IMR-90 (cell line): ENCODE measurements at regions not wholly inside any gene's neighbourhood (a gene's known extent, or its start where the extent isn't known, plus 50 kb on each side); places are given as distances from the start of the nearest gene placed in this dataset.

Experiments used
- ATAC-seq: fragments of 200-7000 bp; cut with Tn5 transposase; 2 replicates; pipeline ENCODE4 v1.9.1; 2020; ENCODE audit warnings: low read depth, mild to moderate bottlenecking, moderate library complexity
- BruUV-seq: library from RNA; stranded (reverse); fragments of 400-500 nt; replicated peaks from 2 replicates; lab custom pipeline; 2021; lab: Mats Ljungman, UMichigan
- CTCF ChIA-PET: fragments of 300-600 bp; formaldehyde crosslinking; extraction: SDS; loops from one replicate; lab custom pipeline; 2021; ENCODE audit warnings: antibody characterized with exemption; lab: Yijun Ruan, JAX
- POLR2A ChIA-PET: fragments of 300-600 bp; sonication (Branson Sonifier 250); formaldehyde crosslinking; loops from one replicate; lab custom pipeline; 2022; ENCODE audit warnings: antibody characterized with exemption; ENCODE audit not compliant: unreplicated experiment; lab: Charles Lee
- DNase-seq: peaks from one replicate; pipeline ENCODE4 v3.0.0; 2013
- H2AFZ ChIP-seq: replicated peaks from 2 replicates; pipeline ENCODE3; 2013; ENCODE audit warnings: low read length, mild to moderate bottlenecking; ENCODE audit not compliant: poor library complexity
- H2AK5ac ChIP-seq: 2 replicates; pipeline ENCODE4 v1.6.1; 2013; ENCODE audit warnings: low read depth, low read length, inconsistent platforms
- H2AK9ac ChIP-seq: replicated peaks from 2 replicates; pipeline ENCODE3; 2013; ENCODE audit warnings: mild to moderate bottlenecking, low read depth, low read length, moderate library complexity; ENCODE audit not compliant: poor library complexity
- H2BK120ac ChIP-seq: 2 replicates; pipeline ENCODE4 v1.6.1; 2013; ENCODE audit warnings: low read depth, low read length, inconsistent platforms
- H2BK15ac ChIP-seq: 3 replicates; pipeline ENCODE4 v1.6.1; 2013; ENCODE audit warnings: low read depth, low read length, inconsistent platforms
- H2BK20ac ChIP-seq: 2 replicates; pipeline ENCODE4 v1.6.1; 2013; ENCODE audit warnings: low read depth, mild to moderate bottlenecking, inconsistent platforms, low read length, moderate library complexity
- H2BK5ac ChIP-seq: 2 replicates; pipeline ENCODE4 v1.6.1; 2013; ENCODE audit warnings: mild to moderate bottlenecking, low read depth, low read length, inconsistent platforms; ENCODE audit not compliant: poor library complexity, severe bottlenecking
- H3K14ac ChIP-seq: replicated peaks from 2 replicates; pipeline ENCODE4 v1.6.1; 2013; ENCODE audit warnings: low read depth, low read length, inconsistent platforms
- H3K18ac ChIP-seq: 2 replicates; pipeline ENCODE4 v1.6.1; 2013; ENCODE audit warnings: low read depth, low read length, control low read depth
- H3K23ac ChIP-seq: 2 replicates; pipeline ENCODE4 v1.6.1; 2013; ENCODE audit warnings: low read depth, low read length, inconsistent platforms
- H3K27ac ChIP-seq: 2 replicates; pipeline ENCODE4 v1.5.1; 2013; ENCODE audit warnings: mild to moderate bottlenecking, control low read depth, low read length; ENCODE audit not compliant: insufficient read depth
- H3K27me3 ChIP-seq: 2 replicates; pipeline ENCODE4 v1.6.1; 2013; ENCODE audit warnings: low read length; ENCODE audit not compliant: control insufficient read depth, insufficient read depth
- H3K36me3 ChIP-seq: 2 replicates; pipeline ENCODE4 v1.6.1; 2013; ENCODE audit warnings: low read length, mixed read lengths; ENCODE audit not compliant: control insufficient read depth, insufficient read depth
- H3K4ac ChIP-seq: 2 replicates; pipeline ENCODE4 v1.6.1; 2013; ENCODE audit warnings: low read depth, low read length, inconsistent platforms
- H3K4me1 ChIP-seq: 2 replicates; pipeline ENCODE4 v1.6.1; 2013; ENCODE audit warnings: low read length, mixed read lengths; ENCODE audit not compliant: control insufficient read depth, insufficient read depth
- H3K4me2 ChIP-seq: 2 replicates; pipeline ENCODE4 v1.6.1; 2013; ENCODE audit warnings: low read depth, mild to moderate bottlenecking, control low read depth, low read length, moderate library complexity
- H3K4me3 ChIP-seq: 2 replicates; pipeline ENCODE4 v1.5.1; 2013; ENCODE audit warnings: low read depth, mild to moderate bottlenecking, control low read depth, low read length, moderate library complexity; ENCODE audit not compliant: insufficient read depth
- H3K56ac ChIP-seq: 2 replicates; pipeline ENCODE4 v1.6.1; 2013; ENCODE audit warnings: low read length, inconsistent platforms; ENCODE audit not compliant: insufficient read depth; ENCODE audit errors: extremely low read depth
- H3K79me1 ChIP-seq, 2 experiments: 2 replicates each; pipeline ENCODE4 v1.6.1; 2013; ENCODE audit warnings: low read length in 2 of 2, inconsistent platforms in 1 of 2, low read depth in 1 of 2
- H3K9ac ChIP-seq: 2 replicates; pipeline ENCODE4 v1.6.1; 2013; ENCODE audit warnings: low read depth, low read length, control low read depth
- H3K9me1 ChIP-seq: 2 replicates; pipeline ENCODE4 v1.6.1; 2013; ENCODE audit warnings: low read length, inconsistent platforms; ENCODE audit not compliant: insufficient read depth
- H3K9me3 ChIP-seq: 2 replicates; pipeline ENCODE4 v1.6.1; 2013; ENCODE audit warnings: low read length; ENCODE audit not compliant: control insufficient read depth, insufficient read depth
- H4K20me1 ChIP-seq: 2 replicates; pipeline ENCODE4 v1.6.1; 2013; ENCODE audit warnings: low read length, inconsistent platforms; ENCODE audit not compliant: insufficient read depth
- H4K5ac ChIP-seq: 2 replicates; pipeline ENCODE4 v1.6.1; 2013; ENCODE audit warnings: mild to moderate bottlenecking, low read depth, low read length, control low read depth
- H4K8ac ChIP-seq, 2 experiments: 2 replicates each; pipeline ENCODE4 v1.6.1; 2013; ENCODE audit warnings: low read depth in 2 of 2, low read length in 2 of 2, control low read depth in 1 of 2, inconsistent platforms in 1 of 2
- H4K91ac ChIP-seq: 2 replicates; pipeline ENCODE4 v1.6.1; 2013; ENCODE audit warnings: low read depth, low read length, inconsistent platforms; ENCODE audit not compliant: insufficient read depth
- BHLHE40 ChIP-seq: fragments of 150-350 bp; IDR thresholded peaks from 2 replicates; pipeline ENCODE4 v1.6.1; 2016; ENCODE audit warnings: mild to moderate bottlenecking, low read depth, low read length
- CEBPB ChIP-seq: IDR thresholded peaks from 2 replicates; pipeline ENCODE4 v1.6.1; 2012; ENCODE audit warnings: low read depth, low read length, improper control_type of control experiment
- CHD1 ChIP-seq: IDR thresholded peaks from 2 replicates; pipeline ENCODE4 v1.6.1; 2012; ENCODE audit warnings: low read depth, low read length, improper control_type of control experiment
- FOS ChIP-seq: fragments of 150-350 bp; IDR thresholded peaks from 2 replicates; pipeline ENCODE4 v1.6.1; 2016; ENCODE audit warnings: low read depth, low read length
- MAFK ChIP-seq: IDR thresholded peaks from 2 replicates; pipeline ENCODE4 v1.6.1; 2012; ENCODE audit warnings: low read depth, low read length, improper control_type of control experiment
- MAZ ChIP-seq: IDR thresholded peaks from 2 replicates; pipeline ENCODE4 v1.6.1; 2012; ENCODE audit warnings: low read depth, mild to moderate bottlenecking, low read length, improper control_type of control experiment, moderate library complexity, borderline replicate concordance
- MXI1 ChIP-seq: IDR thresholded peaks from 2 replicates; pipeline ENCODE4 v1.6.1; 2012; ENCODE audit warnings: low read depth, mild to moderate bottlenecking, low read length, moderate library complexity, borderline replicate concordance
- NFE2L2 ChIP-seq: fragments of 150-350 bp; IDR thresholded peaks from 2 replicates; pipeline ENCODE4 v1.6.1; 2016; ENCODE audit warnings: low read depth, mild to moderate bottlenecking, low read length
- POLR2A ChIP-seq: IDR thresholded peaks from 2 replicates; pipeline ENCODE4 v1.6.1; 2012; ENCODE audit warnings: mild to moderate bottlenecking, low read depth, low read length
- RAD21 ChIP-seq: IDR thresholded peaks from 2 replicates; pipeline ENCODE4 v1.6.1; 2012; ENCODE audit warnings: low read length, improper control_type of control experiment
- RCOR1 ChIP-seq: IDR thresholded peaks from 2 replicates; pipeline ENCODE4 v1.6.1; 2012; ENCODE audit warnings: mild to moderate bottlenecking, low read length, improper control_type of control experiment; ENCODE audit not compliant: insufficient replicate concordance
- RFX5 ChIP-seq: IDR thresholded peaks from 2 replicates; pipeline ENCODE4 v1.8.0; 2012; ENCODE audit warnings: low read depth, mild to moderate bottlenecking, low read length, moderate library complexity
- SMC3 ChIP-seq: fragments of 150-350 bp; IDR thresholded peaks from 2 replicates; pipeline ENCODE4 v1.6.1; 2016; ENCODE audit warnings: low read depth, mild to moderate bottlenecking, antibody characterized with exemption, low read length, moderate library complexity
- WGBS, 2 experiments: methylation state at CpG; one replicate each; pipeline versions ENCODE4 v1.1.5 to v1.1.7; 2013; ENCODE audit warnings: missing lambda C conversion rate in 2 of 2; ENCODE audit not compliant: insufficient read length in 1 of 2; ENCODE audit errors: extremely low coverage in 2 of 2; 5-methylcytosine and 5-hydroxymethylcytosine counted together
- dilution Hi-C: fragments of 300-500 bp; cut with HindIII; formaldehyde crosslinking; loops from one replicate; pipeline ENCODE4 v1.14.3; 2018; ENCODE audit warnings: low sequenced_read_pairs; ENCODE audit not compliant: unreplicated experiment
- in situ Hi-C: fragments of 300-500 bp; cut with MboI; formaldehyde crosslinking; loops from 3 replicates; pipeline ENCODE4 v1.14.3; 2019; ENCODE audit warnings: low sequenced_read_pairs, inconsistent platforms, mixed read lengths
- intact Hi-C: fragments of 100-400 bp; cut with micrococcal nuclease; formaldehyde crosslinking; loops from 2 replicates; pipeline ENCODE4 v1.10.0; 2022
- TF ChIP-seq, protein P1 (sequence below): fragments of 150-350 bp; IDR thresholded peaks from 2 replicates; pipeline ENCODE4 v1.6.1; 2016; ENCODE audit warnings: low read depth, mild to moderate bottlenecking, low read length, moderate library complexity, borderline replicate concordance
- TF ChIP-seq, protein P2 (sequence below): fragments of 150-350 bp; IDR thresholded peaks from 2 replicates; pipeline ENCODE4 v1.6.1; 2017; ENCODE audit warnings: mild to moderate bottlenecking, antibody characterized with exemption, low read length, low read depth
- TF ChIP-seq, protein P3 (sequence below): conservative IDR thresholded peaks from 2 replicates; pipeline ENCODE4 v1.5.1; 2012; ENCODE audit warnings: mild to moderate bottlenecking, low read depth, low read length, improper control_type of control experiment

DNA sequence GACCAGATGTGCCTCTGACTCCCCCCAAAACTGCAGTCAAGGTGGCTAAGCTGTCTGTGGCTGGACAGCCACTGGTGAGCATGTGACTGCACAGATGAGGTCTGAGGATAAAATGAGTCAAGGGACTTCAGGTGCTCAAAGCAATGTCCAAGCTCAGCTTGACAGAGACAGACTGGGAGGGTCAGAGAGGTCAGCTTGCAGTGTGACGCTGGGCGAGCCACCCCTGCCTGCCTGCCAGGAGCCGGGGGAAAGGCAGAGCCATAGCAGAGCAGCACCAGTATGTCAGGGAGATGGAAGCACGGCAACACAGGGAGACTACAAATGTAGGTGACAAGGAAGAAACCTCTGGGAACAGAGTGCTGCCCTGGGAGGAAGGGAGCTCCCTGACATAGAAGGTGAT lies 399.4 kb downstream of the OCA2 start:
- H2AFZ ChIP-seq = no peak overlapping the region
- H2BK120ac ChIP-seq = no peak overlapping the region
- BruUV-seq = no TSS peak
- dilution Hi-C loops = no loop called here
- TF ChIP-seq, protein P1, sequence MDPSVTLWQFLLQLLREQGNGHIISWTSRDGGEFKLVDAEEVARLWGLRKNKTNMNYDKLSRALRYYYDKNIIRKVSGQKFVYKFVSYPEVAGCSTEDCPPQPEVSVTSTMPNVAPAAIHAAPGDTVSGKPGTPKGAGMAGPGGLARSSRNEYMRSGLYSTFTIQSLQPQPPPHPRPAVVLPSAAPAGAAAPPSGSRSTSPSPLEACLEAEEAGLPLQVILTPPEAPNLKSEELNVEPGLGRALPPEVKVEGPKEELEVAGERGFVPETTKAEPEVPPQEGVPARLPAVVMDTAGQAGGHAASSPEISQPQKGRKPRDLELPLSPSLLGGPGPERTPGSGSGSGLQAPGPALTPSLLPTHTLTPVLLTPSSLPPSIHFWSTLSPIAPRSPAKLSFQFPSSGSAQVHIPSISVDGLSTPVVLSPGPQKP = no peak
- TF ChIP-seq FOS = no peak
- TF ChIP-seq RFX5 = no peak
- no peak for TF ChIP-seq MAFK
- no peak for TF ChIP-seq BHLHE40
- no peak for TF ChIP-seq CEBPB
- TF ChIP-seq RCOR1 = no peak
- TF ChIP-seq NFE2L2 = no peak
- no peak for TF ChIP-seq POLR2A
- TF ChIP-seq RAD21 = no peak
- TF ChIP-seq CHD1 = no peak
- no peak for TF ChIP-seq MXI1
- TF ChIP-seq MAZ = no peak
- no peak for TF ChIP-seq SMC3
- TF ChIP-seq, protein P2, sequence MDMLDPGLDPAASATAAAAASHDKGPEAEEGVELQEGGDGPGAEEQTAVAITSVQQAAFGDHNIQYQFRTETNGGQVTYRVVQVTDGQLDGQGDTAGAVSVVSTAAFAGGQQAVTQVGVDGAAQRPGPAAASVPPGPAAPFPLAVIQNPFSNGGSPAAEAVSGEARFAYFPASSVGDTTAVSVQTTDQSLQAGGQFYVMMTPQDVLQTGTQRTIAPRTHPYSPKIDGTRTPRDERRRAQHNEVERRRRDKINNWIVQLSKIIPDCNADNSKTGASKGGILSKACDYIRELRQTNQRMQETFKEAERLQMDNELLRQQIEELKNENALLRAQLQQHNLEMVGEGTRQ = no peak
- TF ChIP-seq, protein P3, sequence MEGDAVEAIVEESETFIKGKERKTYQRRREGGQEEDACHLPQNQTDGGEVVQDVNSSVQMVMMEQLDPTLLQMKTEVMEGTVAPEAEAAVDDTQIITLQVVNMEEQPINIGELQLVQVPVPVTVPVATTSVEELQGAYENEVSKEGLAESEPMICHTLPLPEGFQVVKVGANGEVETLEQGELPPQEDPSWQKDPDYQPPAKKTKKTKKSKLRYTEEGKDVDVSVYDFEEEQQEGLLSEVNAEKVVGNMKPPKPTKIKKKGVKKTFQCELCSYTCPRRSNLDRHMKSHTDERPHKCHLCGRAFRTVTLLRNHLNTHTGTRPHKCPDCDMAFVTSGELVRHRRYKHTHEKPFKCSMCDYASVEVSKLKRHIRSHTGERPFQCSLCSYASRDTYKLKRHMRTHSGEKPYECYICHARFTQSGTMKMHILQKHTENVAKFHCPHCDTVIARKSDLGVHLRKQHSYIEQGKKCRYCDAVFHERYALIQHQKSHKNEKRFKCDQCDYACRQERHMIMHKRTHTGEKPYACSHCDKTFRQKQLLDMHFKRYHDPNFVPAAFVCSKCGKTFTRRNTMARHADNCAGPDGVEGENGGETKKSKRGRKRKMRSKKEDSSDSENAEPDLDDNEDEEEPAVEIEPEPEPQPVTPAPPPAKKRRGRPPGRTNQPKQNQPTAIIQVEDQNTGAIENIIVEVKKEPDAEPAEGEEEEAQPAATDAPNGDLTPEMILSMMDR = no peak
- H3K18ac ChIP-seq = no peak overlapping the region
- in situ Hi-C loops = no loop called here
- no peaks in the 10 kb centered on the region for H3K27me3 ChIP-seq
- H2AK9ac ChIP-seq = no peak overlapping the region
- no peaks in the 10 kb centered on the region for H3K36me3 ChIP-seq
- ChIA-PET POLR2A (no interaction called here), CTCF (no interaction called here)
- no peak overlapping the region for H4K91ac ChIP-seq
- H2BK15ac ChIP-seq = no peak overlapping the region
- intact Hi-C loops = no loop called here
- H3K23ac ChIP-seq = no peak overlapping the region
- peaks cover 50% of the 10 kb centered on the region for H3K9me3 ChIP-seq
- no peak overlapping the region for H3K4ac ChIP-seq
- H4K8ac ChIP-seq = no peak overlapping the region
- H4K5ac ChIP-seq = no peak overlapping the region
- WGBS, 2 experiments = no CpG with 5 or more reads among the region's 4 CpGs
- H3K56ac ChIP-seq = no peak overlapping the region
- H2BK5ac ChIP-seq = no peak overlapping the region
- H3K4me3 ChIP-seq = no peak overlapping the region
- no peak overlapping the region for H3K9ac ChIP-seq
- ATAC-seq (no peak), DNase-seq (no peak)
- no peaks in the 10 kb centered on the region for H4K20me1 ChIP-seq
- no peak overlapping the region for H2BK20ac ChIP-seq
- H3K14ac ChIP-seq = no peak overlapping the region
- H2AK5ac ChIP-seq = no peak overlapping the region
- no peak overlapping the region for H3K4me2 ChIP-seq
- no peak overlapping the region for H3K27ac ChIP-seq
- H3K79me1 ChIP-seq = no peaks in the 10 kb centered on the region
- no peaks in the 10 kb centered on the region for H3K9me1 ChIP-seq
- H3K4me1 ChIP-seq = no peaks in the 10 kb centered on the region
